PC-9 (cell line): ENCODE measurements at regions not wholly inside any gene's neighbourhood (a gene's known extent, or its start where the extent isn't known, plus 50 kb on each side); places are given as distances from the start of the nearest gene placed in this dataset.

Source experiments
- BruUV-seq: library from RNA; stranded (reverse); fragments of 400-500 nt; replicated peaks from 2 replicates; lab custom pipeline; 2021; lab: Mats Ljungman, UMichigan
- CTCF ChIA-PET: fragments of 300-600 bp; sonication (Branson Sonifier 250); formaldehyde crosslinking; loops from one replicate; lab custom pipeline; 2022; ENCODE audit warnings: antibody characterized with exemption; lab: Charles Lee
- POLR2A ChIA-PET: fragments of 300-600 bp; sonication (Branson Sonifier 250); formaldehyde crosslinking; loops from one replicate; lab custom pipeline; 2022; ENCODE audit warnings: antibody characterized with exemption; ENCODE audit not compliant: unreplicated experiment; lab: Charles Lee
- DNase-seq, 2 experiments: peaks; one replicate each; pipeline versions ENCODE4 v3.0.0 to v3.0.0-alpha.2; 2015 to 2022; ENCODE audit warnings: mixed read lengths in 1 of 2
- H2AFZ ChIP-seq: fragments of 200-600 bp; sonication (generic); 2 replicates; pipeline ENCODE4 v1.8.1; 2017; ENCODE audit warnings: antibody characterized with exemption
- H3F3A ChIP-seq: fragments of 200-600 bp; sonication (generic); 2 replicates; pipeline ENCODE4 v1.8.1; 2017; ENCODE audit warnings: antibody characterized with exemption, mild to moderate bottlenecking, low read depth; ENCODE audit not compliant: insufficient read depth
- H3K27ac ChIP-seq: fragments of 200-600 bp; sonication (generic); 2 replicates; pipeline ENCODE4 v1.6.1; 2016; ENCODE audit warnings: mixed run types
- H3K27me3 ChIP-seq: fragments of 200-600 bp; sonication (generic); 2 replicates; pipeline ENCODE4 v1.6.1; 2016; ENCODE audit warnings: low read depth, mixed run types; ENCODE audit not compliant: insufficient read depth
- H3K36me3 ChIP-seq: fragments of 200-600 bp; sonication (generic); 2 replicates; pipeline ENCODE4 v1.6.1; 2016; ENCODE audit warnings: low read depth, mixed run types
- H3K4me1 ChIP-seq: fragments of 200-600 bp; sonication (generic); replicated peaks from 2 replicates; pipeline ENCODE4 v1.6.1; 2016; ENCODE audit warnings: mixed run types; ENCODE audit not compliant: insufficient read depth
- H3K4me2 ChIP-seq: fragments of 200-600 bp; sonication (generic); 2 replicates; pipeline ENCODE4 v1.6.1; 2017; ENCODE audit warnings: mixed run types
- H3K4me3 ChIP-seq: fragments of 200-600 bp; sonication (generic); 2 replicates; pipeline ENCODE4 v1.6.1; 2016; ENCODE audit warnings: mixed run types
- H3K79me2 ChIP-seq: fragments of 200-600 bp; sonication (generic); 2 replicates; pipeline ENCODE4 v1.6.1; 2017; ENCODE audit warnings: low read depth, mixed run types
- H3K9me2 ChIP-seq: fragments of 200-600 bp; sonication (generic); 2 replicates; pipeline ENCODE4 v1.8.1; 2017; ENCODE audit warnings: mild to moderate bottlenecking; ENCODE audit not compliant: insufficient read depth
- H3K9me3 ChIP-seq: fragments of 200-600 bp; sonication (generic); 2 replicates; pipeline ENCODE4 v1.8.1; 2016; ENCODE audit warnings: low read depth; ENCODE audit not compliant: insufficient read depth
- H4K20me1 ChIP-seq: fragments of 200-600 bp; sonication (generic); 2 replicates; pipeline ENCODE4 v1.8.1; 2017; ENCODE audit not compliant: insufficient read depth
- EZH2 ChIP-seq: fragments of 200-600 bp; sonication (generic); IDR thresholded peaks from 2 replicates; pipeline ENCODE4 v1.8.0; 2017; ENCODE audit warnings: antibody characterized with exemption, low read depth
- intact Hi-C: fragments of 100-400 bp; cut with micrococcal nuclease; formaldehyde crosslinking; loops from one replicate; pipeline ENCODE4 v1.10.0; 2022; ENCODE audit not compliant: unreplicated experiment
- TF ChIP-seq, protein P1 (sequence below): fragments of 200-600 bp; sonication (generic); conservative IDR thresholded peaks from 2 replicates; pipeline ENCODE4 v1.6.1; 2017; ENCODE audit warnings: mixed run types, antibody characterized with exemption, mild to moderate bottlenecking, moderate library complexity

- no peak overlapping the region for H3K4me3 ChIP-seq
- H4K20me1 ChIP-seq = no peaks in the 10 kb centered on the region
- no peak for DNase-seq
- no TSS peak for BruUV-seq
- no peaks in the 10 kb centered on the region for H3K79me2 ChIP-seq
- intact Hi-C loops = no loop called here
- ChIA-PET POLR2A (no interaction called here), CTCF (no interaction called here)
- H3K9me2 ChIP-seq = no peaks in the 10 kb centered on the region
- TF ChIP-seq EZH2 = no peak
- TF ChIP-seq, protein P1, sequence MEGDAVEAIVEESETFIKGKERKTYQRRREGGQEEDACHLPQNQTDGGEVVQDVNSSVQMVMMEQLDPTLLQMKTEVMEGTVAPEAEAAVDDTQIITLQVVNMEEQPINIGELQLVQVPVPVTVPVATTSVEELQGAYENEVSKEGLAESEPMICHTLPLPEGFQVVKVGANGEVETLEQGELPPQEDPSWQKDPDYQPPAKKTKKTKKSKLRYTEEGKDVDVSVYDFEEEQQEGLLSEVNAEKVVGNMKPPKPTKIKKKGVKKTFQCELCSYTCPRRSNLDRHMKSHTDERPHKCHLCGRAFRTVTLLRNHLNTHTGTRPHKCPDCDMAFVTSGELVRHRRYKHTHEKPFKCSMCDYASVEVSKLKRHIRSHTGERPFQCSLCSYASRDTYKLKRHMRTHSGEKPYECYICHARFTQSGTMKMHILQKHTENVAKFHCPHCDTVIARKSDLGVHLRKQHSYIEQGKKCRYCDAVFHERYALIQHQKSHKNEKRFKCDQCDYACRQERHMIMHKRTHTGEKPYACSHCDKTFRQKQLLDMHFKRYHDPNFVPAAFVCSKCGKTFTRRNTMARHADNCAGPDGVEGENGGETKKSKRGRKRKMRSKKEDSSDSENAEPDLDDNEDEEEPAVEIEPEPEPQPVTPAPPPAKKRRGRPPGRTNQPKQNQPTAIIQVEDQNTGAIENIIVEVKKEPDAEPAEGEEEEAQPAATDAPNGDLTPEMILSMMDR = no peak
- H2AFZ ChIP-seq = no peak overlapping the region
- H3F3A ChIP-seq = no peaks in the 10 kb centered on the region
- H3K4me2 ChIP-seq = no peak overlapping the region
- no peaks in the 10 kb centered on the region for H3K27me3 ChIP-seq
- H3K27ac ChIP-seq = no peak overlapping the region
- no peaks in the 10 kb centered on the region for H3K36me3 ChIP-seq
- no peaks in the 10 kb centered on the region for H3K9me3 ChIP-seq
- no peaks in the 10 kb centered on the region for H3K4me1 ChIP-seq
Observed at GRCh38 chr15:25529774-25530173, 91.0 kb upstream of the UBE3A start.

DNA sequence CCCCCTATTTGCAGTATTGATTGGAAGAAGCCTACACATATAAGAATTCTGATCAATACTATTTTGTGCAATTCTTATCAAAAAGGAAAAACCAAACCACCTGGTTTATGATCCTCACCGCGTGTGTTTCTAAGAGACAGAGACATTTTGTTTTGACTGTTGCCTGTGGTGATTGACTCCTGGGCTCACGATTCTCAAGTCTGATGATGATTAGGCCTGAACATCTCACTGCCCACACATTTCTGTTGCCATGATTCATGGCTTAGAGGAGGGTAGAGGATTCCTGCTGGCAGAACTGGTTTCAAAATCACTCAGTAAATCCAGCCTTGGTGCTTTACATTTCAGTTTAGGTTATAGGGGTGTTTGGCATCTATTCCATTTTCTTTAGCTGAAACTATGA lies 88.3 kb upstream of the UBE3A start:
- BruUV-seq = no TSS peak
- no peak for DNase-seq

DNA sequence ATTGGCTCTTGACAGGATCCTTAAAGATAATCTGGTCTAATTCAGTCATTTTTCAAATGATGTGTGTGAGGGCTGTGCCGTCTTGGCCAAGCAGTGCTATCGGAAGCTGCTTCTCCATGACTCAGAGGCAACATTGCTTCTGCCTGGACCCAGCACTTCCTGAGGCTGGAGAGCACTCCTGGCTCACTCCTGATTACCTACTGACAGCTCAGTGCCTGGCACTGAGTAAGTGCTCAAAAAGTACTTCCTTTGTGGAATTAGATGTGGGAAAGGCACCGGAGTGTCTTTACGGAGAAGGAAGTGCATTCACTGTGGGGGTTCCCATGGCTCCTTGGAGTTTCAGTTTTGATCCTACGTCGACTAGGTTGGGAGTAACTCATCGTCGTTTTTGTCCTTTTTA lies 86.9 kb upstream of the UBE3A start:
- Histone ChIP-seq H3K4me3 (no peak overlapping the region), H3K27ac (no peak overlapping the region), H4K20me1 (no peaks in the 10 kb centered on the region), H3K9me3 (no peaks in the 10 kb centered on the region), H3F3A (no peaks in the 10 kb centered on the region), H3K79me2 (no peaks in the 10 kb centered on the region), H3K4me1 (no peaks in the 10 kb centered on the region), H3K9me2 (no peaks in the 10 kb centered on the region), H2AFZ (no peak overlapping the region), H3K27me3 (no peaks in the 10 kb centered on the region), H3K4me2 (no peak overlapping the region), H3K36me3 (no peaks in the 10 kb centered on the region)
- no peak for TF ChIP-seq EZH2
- TF ChIP-seq, protein P1 = no peak
- intact Hi-C loops = no loop called here
- no TSS peak for BruUV-seq
- ChIA-PET POLR2A (no interaction called here), CTCF (no interaction called here)
- no peak for DNase-seq

More for the DNA sequence above, 88.3 kb upstream of the UBE3A start:
- no peak overlapping the region for H3K4me2 ChIP-seq
- H3K9me3 ChIP-seq = no peaks in the 10 kb centered on the region
- no peaks in the 10 kb centered on the region for H3K4me1 ChIP-seq
- POLR2A ChIA-PET = no interaction called here
- no peaks in the 10 kb centered on the region for H3F3A ChIP-seq
- H3K4me3 ChIP-seq = no peak overlapping the region
- no peak overlapping the region for H3K27ac ChIP-seq
- no peak for TF ChIP-seq EZH2
- TF ChIP-seq, protein P1 = no peak
- no peaks in the 10 kb centered on the region for H3K27me3 ChIP-seq
- H3K79me2 ChIP-seq = no peaks in the 10 kb centered on the region
- CTCF ChIA-PET = no interaction called here
- H4K20me1 ChIP-seq = no peaks in the 10 kb centered on the region
- H3K36me3 ChIP-seq = no peaks in the 10 kb centered on the region
- H3K9me2 ChIP-seq = no peaks in the 10 kb centered on the region
- intact Hi-C loops = no loop called here
- no peak overlapping the region for H2AFZ ChIP-seq
